ENCODE measurements at regions not wholly inside any gene's neighbourhood (a gene's known extent, or its start where the extent isn't known, plus 50 kb on each side); places are given as distances from the start of the nearest gene placed in this dataset.

DNA sequence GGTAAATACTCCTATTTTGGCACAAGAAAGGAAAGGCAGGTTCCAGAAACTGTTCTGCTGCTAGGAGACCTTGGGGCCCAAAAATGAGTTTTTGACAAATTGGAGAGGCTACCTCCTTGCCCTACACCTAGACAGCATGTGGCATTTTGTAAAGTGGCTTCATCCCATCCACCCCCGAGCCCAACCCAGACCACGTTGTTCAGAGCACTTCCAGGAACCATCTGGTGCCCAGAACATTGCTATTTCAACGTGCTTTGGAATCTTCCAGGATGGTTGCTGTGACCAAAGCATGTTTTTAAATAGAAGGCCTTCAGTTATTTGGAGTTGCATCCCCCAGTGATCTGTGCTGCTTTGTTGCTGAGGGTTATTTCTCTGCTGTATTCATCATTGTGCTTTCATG, 116.3 kb upstream of the TOM1L1 start:
- no peak overlapping the region for H3K4me3 ChIP-seq (replicated peaks in 1 of 2; ENCODE audit: low read depth in 2 of 2, low read length in 2 of 2)
- TF ChIP-seq, protein P1, sequence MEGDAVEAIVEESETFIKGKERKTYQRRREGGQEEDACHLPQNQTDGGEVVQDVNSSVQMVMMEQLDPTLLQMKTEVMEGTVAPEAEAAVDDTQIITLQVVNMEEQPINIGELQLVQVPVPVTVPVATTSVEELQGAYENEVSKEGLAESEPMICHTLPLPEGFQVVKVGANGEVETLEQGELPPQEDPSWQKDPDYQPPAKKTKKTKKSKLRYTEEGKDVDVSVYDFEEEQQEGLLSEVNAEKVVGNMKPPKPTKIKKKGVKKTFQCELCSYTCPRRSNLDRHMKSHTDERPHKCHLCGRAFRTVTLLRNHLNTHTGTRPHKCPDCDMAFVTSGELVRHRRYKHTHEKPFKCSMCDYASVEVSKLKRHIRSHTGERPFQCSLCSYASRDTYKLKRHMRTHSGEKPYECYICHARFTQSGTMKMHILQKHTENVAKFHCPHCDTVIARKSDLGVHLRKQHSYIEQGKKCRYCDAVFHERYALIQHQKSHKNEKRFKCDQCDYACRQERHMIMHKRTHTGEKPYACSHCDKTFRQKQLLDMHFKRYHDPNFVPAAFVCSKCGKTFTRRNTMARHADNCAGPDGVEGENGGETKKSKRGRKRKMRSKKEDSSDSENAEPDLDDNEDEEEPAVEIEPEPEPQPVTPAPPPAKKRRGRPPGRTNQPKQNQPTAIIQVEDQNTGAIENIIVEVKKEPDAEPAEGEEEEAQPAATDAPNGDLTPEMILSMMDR (IDR thresholded peaks at IDR 0.05; ENCODE audit: low read depth, low read length), result no peak
- DNase-seq (ENCODE audit: low read depth in 2 of 2), result no peak

DNA sequence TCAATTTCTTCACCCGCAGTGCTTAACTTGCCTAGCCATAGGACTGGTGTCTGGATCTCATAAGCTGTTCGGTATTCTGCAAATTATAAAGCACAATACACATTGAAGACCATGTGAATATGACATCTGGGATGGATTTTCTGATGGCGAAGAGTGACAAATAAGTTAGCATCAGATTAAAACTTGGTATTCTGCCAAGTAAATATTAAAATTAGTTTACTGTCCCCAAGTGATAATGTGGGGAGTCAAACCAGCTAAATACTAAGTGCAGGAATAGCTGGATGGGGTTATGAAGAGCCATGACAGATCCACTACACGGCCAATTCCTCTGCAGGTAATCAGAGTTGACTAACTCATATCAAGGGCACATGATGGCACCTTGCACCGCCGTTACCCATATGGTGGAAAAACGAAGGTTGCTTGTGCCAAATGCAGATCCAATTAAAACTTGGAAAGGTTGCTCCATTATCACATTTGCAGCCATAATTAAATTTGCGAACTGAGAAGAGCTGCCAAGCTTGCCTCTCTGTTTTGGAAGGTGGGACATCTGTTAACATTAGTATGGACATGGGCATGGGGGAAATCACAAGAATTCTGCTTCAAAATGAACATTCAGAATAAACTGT, 114.9 kb upstream of the TOM1L1 start:
- no peak for DNase-seq (ENCODE audit: low read depth in 2 of 2)
- no peak overlapping the region for H3K4me3 ChIP-seq (replicated peaks in 1 of 2; ENCODE audit: low read depth in 2 of 2, low read length in 2 of 2)
- TF ChIP-seq, protein P1 (IDR thresholded peaks at IDR 0.05; ENCODE audit: low read depth, low read length), result no peak

DNA sequence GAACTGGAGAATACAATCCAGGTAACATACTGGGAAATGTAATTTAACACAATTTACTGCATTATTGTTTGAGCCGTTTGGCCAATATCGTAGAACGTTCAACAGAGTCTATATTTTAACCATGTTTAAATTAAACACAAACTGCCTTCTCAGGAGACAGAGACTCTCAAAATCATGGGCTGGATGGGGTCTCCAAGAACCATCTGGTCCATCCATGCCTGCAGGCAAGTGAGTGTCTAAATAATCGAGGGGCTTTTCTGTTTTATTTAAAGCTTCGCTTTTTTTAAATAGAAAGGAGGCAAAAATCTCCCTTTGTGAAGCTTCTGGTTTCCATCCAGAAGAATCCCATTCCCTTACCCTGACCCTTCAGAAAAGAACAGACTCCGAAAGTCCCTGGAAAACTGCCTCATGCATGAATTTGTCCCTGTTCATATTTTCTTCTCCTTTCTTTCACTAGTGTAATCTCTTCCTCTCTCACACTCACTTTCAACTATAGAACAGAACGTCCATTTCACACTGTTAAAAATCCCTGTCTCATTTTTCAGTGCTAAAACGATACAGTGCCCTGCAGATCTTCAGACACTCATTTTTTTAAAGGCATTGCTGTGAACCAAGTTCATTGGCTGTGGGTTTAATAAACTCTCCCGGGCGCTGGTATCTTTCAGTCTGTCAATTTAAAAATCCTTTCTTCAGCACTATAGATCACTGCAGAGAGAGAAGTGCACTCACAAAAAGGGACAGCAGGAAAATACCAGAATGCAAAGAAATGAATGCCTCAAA, 111.4 kb upstream of the TOM1L1 start:
- TF ChIP-seq, protein P1 (IDR thresholded peaks at IDR 0.05; ENCODE audit: low read depth, low read length), result no peak
- DNase-seq (ENCODE audit: low read depth in 2 of 2), result no peak
- H3K4me3 ChIP-seq (replicated peaks in 1 of 2; ENCODE audit: low read depth in 2 of 2, low read length in 2 of 2), result no peak overlapping the region

DNA sequence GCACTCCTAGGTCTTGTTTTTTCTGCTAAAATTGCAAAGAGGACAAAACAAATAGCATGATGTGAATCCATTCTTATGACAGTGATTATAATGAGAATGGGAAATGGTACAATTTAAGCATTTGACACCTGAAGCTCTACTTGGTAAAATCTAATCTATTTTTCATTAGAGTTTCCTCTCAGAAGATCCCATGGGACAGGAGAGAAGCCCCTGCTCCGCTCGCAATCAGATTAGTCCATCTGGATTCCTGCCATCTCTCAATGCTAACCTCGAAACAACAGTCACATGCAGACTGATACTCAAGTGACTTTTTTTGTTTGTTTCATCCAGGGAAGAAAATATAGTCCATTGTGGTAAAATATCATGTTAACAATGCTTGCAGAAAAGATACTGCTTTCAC, 107.4 kb upstream of the TOM1L1 start:
- TF ChIP-seq, protein P1 (IDR thresholded peaks at IDR 0.05; ENCODE audit: low read depth, low read length), result no peak
- H3K4me3 ChIP-seq (replicated peaks in 1 of 2; ENCODE audit: low read depth in 2 of 2, low read length in 2 of 2), result no peak overlapping the region
- no peak for DNase-seq (ENCODE audit: low read depth in 2 of 2)

DNA sequence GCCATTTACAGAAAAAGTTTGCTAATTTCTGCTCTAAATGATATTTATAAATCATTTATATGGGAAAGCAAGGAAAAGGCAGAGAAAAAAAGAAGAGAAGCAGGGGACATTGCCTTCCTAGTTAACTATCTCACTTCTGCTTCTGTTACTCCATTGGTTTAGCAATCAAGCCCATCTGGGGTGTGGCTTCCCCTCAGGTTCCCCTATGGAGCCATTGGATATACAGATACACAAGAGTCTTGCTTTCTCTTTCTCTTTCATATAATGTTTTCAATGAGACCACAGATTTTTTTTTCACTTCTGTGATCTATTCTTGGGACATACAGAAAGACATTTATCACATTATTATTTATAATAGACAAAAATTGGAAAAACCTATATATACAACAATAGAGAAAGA, 105.6 kb upstream of the TOM1L1 start:
- H3K4me3 ChIP-seq (replicated peaks in 1 of 2; ENCODE audit: low read depth in 2 of 2, low read length in 2 of 2), result no peak overlapping the region
- no peak for DNase-seq (ENCODE audit: low read depth in 2 of 2)
- TF ChIP-seq, protein P1 (IDR thresholded peaks at IDR 0.05; ENCODE audit: low read depth, low read length), result no peak

DNA sequence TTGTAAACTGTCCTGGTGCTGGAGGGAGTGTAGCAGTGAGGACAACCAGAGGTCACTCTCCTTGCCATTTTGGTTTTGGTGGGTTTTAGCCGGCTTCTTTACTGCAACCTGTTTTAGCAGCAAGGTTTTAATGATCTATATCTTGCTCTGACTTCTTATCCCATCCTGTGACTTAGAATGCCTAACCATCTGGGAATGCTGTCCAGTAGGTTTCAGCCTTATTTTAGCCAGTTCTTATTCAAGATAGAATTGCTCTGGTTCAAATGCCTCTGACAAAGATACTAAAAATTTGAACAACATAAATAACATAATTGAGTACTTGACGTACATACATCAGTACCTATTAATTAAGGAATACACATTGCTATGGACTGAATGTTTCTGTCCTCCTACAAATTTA, 93.3 kb upstream of the TOM1L1 start:
- TF ChIP-seq, protein P1 (IDR thresholded peaks at IDR 0.05; ENCODE audit: low read depth, low read length), result no peak
- no peak overlapping the region for H3K4me3 ChIP-seq (replicated peaks in 1 of 2; ENCODE audit: low read depth in 2 of 2, low read length in 2 of 2)
- no peak for DNase-seq (ENCODE audit: low read depth in 2 of 2)
